ENCODE measurements at regions not wholly inside any gene's neighbourhood (a gene's known extent, or its start where the extent isn't known, plus 50 kb on each side); places are given as distances from the start of the nearest gene placed in this dataset.
"Not testable (repeated sequence)": the region's sequence is repeated elsewhere in the genome, so short reads cannot be mapped to it uniquely, and the experiment has no call there.

- H3K27me3 ChIP-seq (replicated peaks; ENCODE audit: insufficient read depth) = no peaks in the 10 kb centered on the region
- no peaks in the 10 kb centered on the region for H3K4me1 ChIP-seq (ENCODE audit: control insufficient read depth in 1 of 2, low read depth in 2 of 2)
- no peak for DNase-seq (ENCODE audit: low spot score)
- ATAC-seq (ENCODE audit: insufficient number of reproducible peaks, low FRiP score, low read depth) = no peak
- H3K9me3 ChIP-seq = no peaks in the 10 kb centered on the region
- H3K4me3 ChIP-seq = no peak overlapping the region
- no peak for TF ChIP-seq CTCF (IDR thresholded peaks at IDR 0.05)
- no peak overlapping the region for H3K27ac ChIP-seq
- H3K36me3 ChIP-seq = no peaks in the 10 kb centered on the region
Measured at GRCh38 chr12:92408072-92408900, 262.6 kb upstream of the BTG1 start.

- not testable (repeated sequence) for H3K4me3 ChIP-seq; H3K27ac ChIP-seq; H3K4me1 ChIP-seq (ENCODE audit: control insufficient read depth in 1 of 2, low read depth in 2 of 2); ATAC-seq (ENCODE audit: insufficient number of reproducible peaks, low FRiP score, low read depth); DNase-seq (ENCODE audit: low spot score); H3K9me3 ChIP-seq; H3K36me3 ChIP-seq; H3K27me3 ChIP-seq (replicated peaks; ENCODE audit: insufficient read depth)
Measured at GRCh38 chr12:92406404-92407070, 260.9 kb upstream of the BTG1 start.

- not testable (repeated sequence) for H3K9me3 ChIP-seq; ATAC-seq (ENCODE audit: insufficient number of reproducible peaks, low FRiP score, low read depth); H3K27me3 ChIP-seq (replicated peaks; ENCODE audit: insufficient read depth); DNase-seq (ENCODE audit: low spot score); H3K4me3 ChIP-seq; H3K27ac ChIP-seq; H3K36me3 ChIP-seq; H3K4me1 ChIP-seq (ENCODE audit: control insufficient read depth in 1 of 2, low read depth in 2 of 2)
Measured at GRCh38 chr12:92405801-92406251, 260.2 kb upstream of the BTG1 start.

GRCh38 chr12:92404921-92405320, 259.3 kb upstream of the BTG1 start:
- Histone ChIP-seq H3K27me3 (replicated peaks; ENCODE audit: insufficient read depth) (no peaks in the 10 kb centered on the region), H3K4me3 (no peak overlapping the region), H3K4me1 (ENCODE audit: control insufficient read depth in 1 of 2, low read depth in 2 of 2) (no peaks in the 10 kb centered on the region), H3K27ac (no peak overlapping the region), H3K9me3 (no peaks in the 10 kb centered on the region), H3K36me3 (no peaks in the 10 kb centered on the region)
- TF ChIP-seq CTCF (IDR thresholded peaks at IDR 0.05) = no peak
- DNase-seq (ENCODE audit: low spot score) (no peak), ATAC-seq (ENCODE audit: insufficient number of reproducible peaks, low FRiP score, low read depth) (no peak)

- Histone ChIP-seq H3K27ac (no peak overlapping the region), H3K4me1 (ENCODE audit: control insufficient read depth in 1 of 2, low read depth in 2 of 2) (no peaks in the 10 kb centered on the region), H3K9me3 (no peaks in the 10 kb centered on the region), H3K27me3 (replicated peaks; ENCODE audit: insufficient read depth) (no peaks in the 10 kb centered on the region), H3K36me3 (no peaks in the 10 kb centered on the region), H3K4me3 (no peak overlapping the region)
- no peak for TF ChIP-seq CTCF (IDR thresholded peaks at IDR 0.05)
- no peak for DNase-seq (ENCODE audit: low spot score)
- ATAC-seq (ENCODE audit: insufficient number of reproducible peaks, low FRiP score, low read depth) = no peak
Measured at GRCh38 chr12:92404259-92404894, 258.7 kb upstream of the BTG1 start.
